Spleen (tissue), 7 donors: ENCODE measurements at regions not wholly inside any gene's neighbourhood (a gene's known extent, or its start where the extent isn't known, plus 50 kb on each side); places are given as distances from the start of the nearest gene placed in this dataset.

Experiments used
- CTCF ChIP-seq, 11 experiments: fragments of 200-600 bp in 7 of 11; fragments of 450-650 bp in 4 of 11; sonication (generic) in 4 of 11; IDR thresholded peaks in 8 of 11; conservative IDR thresholded peaks in 3 of 11; 1 replicate in 7 of 11; 2 replicates in 4 of 11; pipeline versions ENCODE4 v1.4.0 to v1.8.0; 2016 to 2021; ENCODE audit warnings: antibody characterized with exemption in 11 of 11, inconsistent platforms in 4 of 11, mild to moderate bottlenecking in 1 of 11
- POLR2A ChIP-seq, 3 donors: fragments of 450-650 bp; IDR thresholded peaks; one replicate each; pipeline ENCODE4 v1.5.1; 2017; ENCODE audit warnings: antibody characterized with exemption in 3 of 3, mild to moderate bottlenecking in 1 of 3
- POLR2AphosphoS5 ChIP-seq, 3 donors: sonication (generic); formaldehyde crosslinking; IDR thresholded peaks; one replicate each; pipeline ENCODE4 v1.5.1; 2017; ENCODE audit warnings: antibody characterized with exemption in 3 of 3
- donor health status: DM: no; HTN: no; CAD: no; lungs with moderate emphysema.
- donor health status: DM: no; HTN: no; CAD: no.
- donor health status: DM: no; HTN: no; CAD: no.

GRCh38 chr6:165850434-165851019, 187.5 kb upstream of the PDE10A start:
- TF ChIP-seq CTCF (IDR thresholded peaks at IDR 0.05 in 8 of 11, conservative IDR thresholded peaks at IDR 0.05 in 3 of 11) (peak; percentile 55 to 97 (median 94)), POLR2A (IDR thresholded peaks at IDR 0.05) (no peak), POLR2AphosphoS5 (IDR thresholded peaks at IDR 0.05) (no peak)
